B cell (primary cell): ENCODE measurements at regions not wholly inside any gene's neighbourhood (a gene's known extent, or its start where the extent isn't known, plus 50 kb on each side); places are given as distances from the start of the nearest gene placed in this dataset.
A peak's percentile ranks its signal among the peaks of the same experiment; 100 is the strongest.

ENCODE experiments used
- ATAC-seq: fragments of 200-7000 bp; cut with Tn5 transposase; one replicate; pipeline ENCODE4 v1.10.0; 2021; ENCODE audit warnings: low read depth, mild to moderate bottlenecking, moderate number of reproducible peaks, moderate library complexity
- CTCF ChIA-PET: fragments of 350-600 bp; sonication (Branson Sonifier 250); formaldehyde crosslinking; loops from one replicate; lab custom pipeline; 2021; ENCODE audit warnings: antibody characterized with exemption, inconsistent platforms; lab: Charles Lee
- POLR2A ChIA-PET: fragments of 350-600 bp; sonication (Branson Sonifier 250); formaldehyde crosslinking; loops from one replicate; lab custom pipeline; 2021; ENCODE audit warnings: antibody characterized with exemption; lab: Charles Lee
- DNase-seq: peaks from one replicate; pipeline ENCODE4 v3.0.0; 2013
- H2AFZ ChIP-seq: 2 replicates; pipeline ENCODE4 v1.6.1; 2012; ENCODE audit warnings: mild to moderate bottlenecking, low read depth, low read length; ENCODE audit not compliant: insufficient read depth, poor library complexity, severe bottlenecking
- H3K27ac ChIP-seq, 2 donors: 1 replicate in 1 of 2; 2 replicates in 1 of 2; pipeline ENCODE4 v1.5.1; 2012 to 2013; ENCODE audit warnings: low read length in 2 of 2, mild to moderate bottlenecking in 2 of 2, moderate library complexity in 1 of 2
- H3K27me3 ChIP-seq, 4 experiments: fragments of 200-600 bp in 1 of 4; sonication (generic) in 1 of 4; replicated peaks in 1 of 4; 1 replicate in 2 of 4; 2 replicates in 2 of 4; pipeline versions ENCODE4 v1.6.1 to v1.7.0; 2013 to 2016; ENCODE audit warnings: low read length in 3 of 4, mild to moderate bottlenecking in 2 of 4, mixed read lengths in 1 of 4, moderate library complexity in 1 of 4; ENCODE audit not compliant: insufficient read depth in 4 of 4, control insufficient read depth in 3 of 4; ENCODE audit errors: control extremely low read depth in 1 of 4
- H3K36me3 ChIP-seq, 2 experiments: replicated peaks in 1 of 2; 1 replicate in 1 of 2; 2 replicates in 1 of 2; pipeline versions ENCODE4 v1.6.1 to v1.7.1; 2013; ENCODE audit warnings: low read length in 1 of 2; ENCODE audit not compliant: insufficient read depth in 2 of 2, control insufficient read depth in 1 of 2; ENCODE audit errors: control extremely low read depth in 1 of 2, extremely low read depth in 1 of 2
- H3K4me1 ChIP-seq, 2 donors: fragments of 200-600 bp in 1 of 2; sonication (generic) in 1 of 2; 1 replicate in 1 of 2; 2 replicates in 1 of 2; pipeline versions ENCODE4 v1.5.1 to v1.6.1; 2013 to 2017; ENCODE audit warnings: low read length in 2 of 2; ENCODE audit not compliant: control insufficient read depth in 2 of 2, insufficient read depth in 2 of 2
- H3K4me2 ChIP-seq: replicated peaks from 2 replicates; pipeline ENCODE3; 2012; ENCODE audit warnings: mild to moderate bottlenecking, low read depth, low read length; ENCODE audit not compliant: poor library complexity, severe bottlenecking
- H3K4me3 ChIP-seq, 5 experiments: fragments of 200-600 bp in 1 of 5; sonication (generic) in 1 of 5; 1 replicate in 3 of 5; 2 replicates in 2 of 5; pipeline versions ENCODE4 v1.5.1 to v1.7.0; 2011 to 2016; ENCODE audit warnings: low read length in 4 of 5, mild to moderate bottlenecking in 4 of 5, low read depth in 2 of 5, control low read depth in 1 of 5, moderate library complexity in 1 of 5; ENCODE audit not compliant: insufficient read depth in 1 of 5; ENCODE audit errors: control extremely low read depth in 1 of 5, extremely low read depth in 1 of 5
- H3K79me2 ChIP-seq: fragments of 200-600 bp; sonication (generic); one replicate; pipeline ENCODE4 v1.6.0; 2016; ENCODE audit warnings: low read length; ENCODE audit not compliant: control insufficient read depth, insufficient read depth
- H3K9ac ChIP-seq: fragments of 200-600 bp; sonication (generic); 2 replicates; pipeline ENCODE4 v1.6.1; 2017; ENCODE audit warnings: mild to moderate bottlenecking, low read length, moderate library complexity
- H3K9me3 ChIP-seq, 3 donors: one replicate each; pipeline versions ENCODE4 v1.6.1 to v1.7.1; 2013; ENCODE audit warnings: low read length in 2 of 3; ENCODE audit not compliant: control insufficient read depth in 2 of 3, insufficient read depth in 1 of 3; ENCODE audit errors: control extremely low read depth in 1 of 3
- H4K20me1 ChIP-seq: 2 replicates; pipeline ENCODE4 v1.6.0; 2012; ENCODE audit warnings: mild to moderate bottlenecking, low read length; ENCODE audit not compliant: insufficient read depth, control insufficient read depth, poor library complexity, severe bottlenecking
- H3K27ac Mint-ChIP-seq: one replicate; pipeline ENCODE4 v1.8.0; 2021; ENCODE audit warnings: mixed read lengths
- H3K27me3 Mint-ChIP-seq: one replicate; pipeline ENCODE4 v1.8.0; 2021; ENCODE audit warnings: mixed read lengths
- H3K4me1 Mint-ChIP-seq: one replicate; pipeline ENCODE4 v1.8.0; 2021; ENCODE audit warnings: mixed read lengths
- H3K4me3 Mint-ChIP-seq: one replicate; pipeline ENCODE4 v1.8.0; 2021; ENCODE audit warnings: mixed read lengths
- H3K9me3 Mint-ChIP-seq: one replicate; pipeline ENCODE4 v1.8.0; 2022; ENCODE audit warnings: mixed read lengths; ENCODE audit not compliant: insufficient read depth
- CTCF ChIP-seq: fragments of 200-600 bp; IDR thresholded peaks from one replicate; pipeline ENCODE4 v1.8.0; 2022; ENCODE audit warnings: antibody characterized with exemption, mild to moderate bottlenecking
- EZH2 ChIP-seq: IDR thresholded peaks from 2 replicates; pipeline ENCODE4 v1.6.1; 2012; ENCODE audit warnings: borderline replicate concordance, low read depth, mild to moderate bottlenecking, moderate library complexity, low read length; ENCODE audit not compliant: insufficient read depth, poor library complexity, severe bottlenecking
- WGBS: methylation state at CpG from one replicate; pipeline ENCODE4 v1.1.5; 2013; ENCODE audit warnings: missing lambda C conversion rate; ENCODE audit not compliant: insufficient coverage; 5-methylcytosine and 5-hydroxymethylcytosine counted together
- intact Hi-C: fragments of 100-400 bp; cut with micrococcal nuclease; formaldehyde crosslinking; loops from one replicate; pipeline ENCODE4 v1.10.0; 2022

GRCh38 chr2:181376442-181376841, 80.7 kb upstream of the ITGA4 start:
- intact Hi-C loops: no loop called here
- WGBS: 96% methylated on average over 4 of the region's 6 CpGs
- H3K27ac ChIP-seq: no peak overlapping the region
- CTCF ChIA-PET: interaction anchor here (0.9 kb wide), 1 partner anchor 11 kb away, joined by 3 read pairs; no protein-coding TSS in a partner anchor
- no peak overlapping the region for H3K4me3 ChIP-seq
- ATAC-seq (no peak), DNase-seq (no peak)
- Mint-ChIP-seq H3K4me3 (peak overlapping the region; percentile 13), H3K27ac (no peak overlapping the region), H3K9me3 (no peaks in the 10 kb centered on the region), H3K27me3 (no peaks in the 10 kb centered on the region), H3K4me1 (peaks cover 45% of the 10 kb centered on the region)
- no peaks in the 10 kb centered on the region for H3K36me3 ChIP-seq
- peaks cover 0 to 4% (median 0%) of the 10 kb centered on the region in 3 donors for H3K9me3 ChIP-seq
- no peak overlapping the region for H3K4me2 ChIP-seq
- peaks cover 25 to 27% of the 10 kb centered on the region in 2 donors for H3K4me1 ChIP-seq
- H3K79me2 ChIP-seq: no peaks in the 10 kb centered on the region
- peak overlapping the region; percentile 23 for H2AFZ ChIP-seq
- no peak overlapping the region for H3K9ac ChIP-seq
- POLR2A ChIA-PET: no interaction called here
- H4K20me1 ChIP-seq: no peaks in the 10 kb centered on the region
- TF ChIP-seq CTCF (no peak), EZH2 (no peak)
- no peaks in the 10 kb centered on the region for H3K27me3 ChIP-seq

- no peak overlapping the region for H3K27ac ChIP-seq
- no peak overlapping the region for H3K9ac ChIP-seq
- H3K9me3 ChIP-seq: peaks cover 0 to 4% (median 0%) of the 10 kb centered on the region in 3 donors
- H3K4me1 ChIP-seq: peaks cover 20 to 22% of the 10 kb centered on the region in 2 donors
- Mint-ChIP-seq H3K9me3 (no peaks in the 10 kb centered on the region), H3K27ac (no peak overlapping the region), H3K4me3 (no peak overlapping the region), H3K27me3 (no peaks in the 10 kb centered on the region), H3K4me1 (peaks cover 43% of the 10 kb centered on the region)
- POLR2A ChIA-PET: no interaction called here
- DNase-seq (no peak), ATAC-seq (no peak)
- H3K4me2 ChIP-seq: no peak overlapping the region
- H3K4me3 ChIP-seq: no peak overlapping the region
- WGBS: no CpG with 5 or more reads among the region's 1 CpG
- no peak overlapping the region for H2AFZ ChIP-seq
- CTCF ChIA-PET: interaction anchor here (0.9 kb wide), 1 partner anchor 11 kb away, joined by 3 read pairs; no protein-coding TSS in a partner anchor
- TF ChIP-seq EZH2 (no peak), CTCF (no peak)
- intact Hi-C loops: no loop called here
- no peaks in the 10 kb centered on the region for H3K27me3 ChIP-seq
- H4K20me1 ChIP-seq: no peaks in the 10 kb centered on the region
- H3K79me2 ChIP-seq: no peaks in the 10 kb centered on the region
- H3K36me3 ChIP-seq: no peaks in the 10 kb centered on the region
Observed at GRCh38 chr2:181376999-181377398, 80.2 kb upstream of the ITGA4 start.
